Neural progenitor cell (in vitro differentiated cells): ENCODE measurements at regions not wholly inside any gene's neighbourhood (a gene's known extent, or its start where the extent isn't known, plus 50 kb on each side); places are given as distances from the start of the nearest gene placed in this dataset.

Experiments
- DNase-seq: peaks from one replicate; pipeline ENCODE4 v3.0.0-alpha.2; 2016; ENCODE audit warnings: low spot score
- H2AFZ ChIP-seq: fragments of 200-600 bp; sonication (generic); replicated peaks from 2 replicates; pipeline ENCODE4 v1.6.1; 2016; ENCODE audit warnings: antibody characterized with exemption
- H3F3A ChIP-seq: fragments of 200-600 bp; sonication (generic); 2 replicates; pipeline ENCODE4 v1.6.1; 2016; ENCODE audit warnings: antibody characterized with exemption, low read depth
- H3K27ac ChIP-seq: fragments of 200-600 bp; sonication (generic); 2 replicates; pipeline ENCODE4 v1.5.1; 2016; ENCODE audit warnings: mild to moderate bottlenecking
- H3K27me3 ChIP-seq: fragments of 200-600 bp; sonication (generic); 2 replicates; pipeline ENCODE4 v1.6.1; 2016; ENCODE audit warnings: mild to moderate bottlenecking, moderate library complexity
- H3K36me3 ChIP-seq: fragments of 200-600 bp; sonication (generic); 2 replicates; pipeline ENCODE4 v1.5.1; 2016
- H3K4me1 ChIP-seq: fragments of 200-600 bp; sonication (generic); 2 replicates; pipeline ENCODE4 v1.6.1; 2016; ENCODE audit warnings: mixed run types
- H3K4me2 ChIP-seq: fragments of 200-600 bp; sonication (generic); 2 replicates; pipeline ENCODE4 v1.6.1; 2016
- H3K4me3 ChIP-seq: fragments of 200-600 bp; sonication (generic); 2 replicates; pipeline ENCODE4 v1.5.1; 2016
- H3K79me2 ChIP-seq: fragments of 200-600 bp; sonication (generic); 2 replicates; pipeline ENCODE4 v1.6.1; 2016; ENCODE audit warnings: low read depth
- H3K9ac ChIP-seq: fragments of 200-600 bp; sonication (generic); 2 replicates; pipeline ENCODE4 v1.6.1; 2016
- H3K9me3 ChIP-seq: fragments of 200-600 bp; sonication (generic); 2 replicates; pipeline ENCODE4 v1.5.1; 2016; ENCODE audit warnings: low read depth
- H4K20me1 ChIP-seq: fragments of 200-600 bp; sonication (generic); 2 replicates; pipeline ENCODE4 v1.6.1; 2016; ENCODE audit warnings: low read depth
- H3K27ac Mint-ChIP-seq: 3 replicates; pipeline ENCODE4 v1.8.0; 2021; ENCODE audit warnings: mixed read lengths
- H3K27me3 Mint-ChIP-seq: 2 replicates; pipeline ENCODE4 v1.8.0; 2022; ENCODE audit warnings: low read depth, mild to moderate bottlenecking, inconsistent platforms, moderate library complexity, mixed read lengths; ENCODE audit not compliant: insufficient read depth
- H3K36me3 Mint-ChIP-seq: 3 replicates; pipeline ENCODE4 v1.8.0; 2021; ENCODE audit warnings: mixed read lengths
- H3K4me1 Mint-ChIP-seq: 3 replicates; pipeline ENCODE4 v1.8.0; 2021; ENCODE audit warnings: mixed read lengths
- H3K4me3 Mint-ChIP-seq: 3 replicates; pipeline ENCODE4 v1.8.0; 2021; ENCODE audit warnings: mild to moderate bottlenecking, moderate library complexity, mixed read lengths
- H3K9me3 Mint-ChIP-seq: 3 replicates; pipeline ENCODE4 v1.8.0; 2020; ENCODE audit warnings: mixed read lengths
- CTCF ChIP-seq: fragments of 200-600 bp; sonication (generic); IDR thresholded peaks from 2 replicates; pipeline ENCODE4 v1.5.1; 2017; ENCODE audit warnings: antibody characterized with exemption, mild to moderate bottlenecking
- EZH2 ChIP-seq: fragments of 200-600 bp; sonication (generic); IDR thresholded peaks from 2 replicates; pipeline ENCODE4 v1.6.1; 2017; ENCODE audit warnings: antibody characterized with exemption, mild to moderate bottlenecking, moderate library complexity
- EZH2phosphoT487 ChIP-seq: fragments of 200-600 bp; sonication (generic); IDR thresholded peaks from 2 replicates; pipeline ENCODE4 v1.6.1; 2017; ENCODE audit warnings: antibody characterized with exemption

GRCh38 chr17:71117466-71117865, 948.1 kb downstream of the KCNJ2 start:
- H3K4me3 ChIP-seq, result no peak overlapping the region
- peaks cover 6% of the 10 kb centered on the region for H3F3A ChIP-seq
- H4K20me1 ChIP-seq, result no peaks in the 10 kb centered on the region
- H3K4me1 ChIP-seq, result peaks cover 52% of the 10 kb centered on the region
- Mint-ChIP-seq H3K27me3 (peaks cover 3% of the 10 kb centered on the region), H3K4me1 (peaks cover 47% of the 10 kb centered on the region), H3K36me3 (no peaks in the 10 kb centered on the region), H3K27ac (no peak overlapping the region), H3K9me3 (peaks cover 2% of the 10 kb centered on the region), H3K4me3 (no peak overlapping the region)
- no peak overlapping the region for H3K9ac ChIP-seq
- no peaks in the 10 kb centered on the region for H3K79me2 ChIP-seq
- no peaks in the 10 kb centered on the region for H3K36me3 ChIP-seq
- no peak overlapping the region for H3K27ac ChIP-seq
- peak; percentile 50 for DNase-seq
- TF ChIP-seq EZH2 (no peak), CTCF (no peak), EZH2phosphoT487 (no peak)
- no peaks in the 10 kb centered on the region for H3K9me3 ChIP-seq
- H3K4me2 ChIP-seq, result peak overlapping the region; percentile 63
- peaks cover 8% of the 10 kb centered on the region for H3K27me3 ChIP-seq
- no peak overlapping the region for H2AFZ ChIP-seq

GRCh38 chr17:71118039-71118438, 948.7 kb downstream of the KCNJ2 start:
- H3K4me3 Mint-ChIP-seq, result no peak overlapping the region
- Histone ChIP-seq H3K36me3 (no peaks in the 10 kb centered on the region), H3K4me2 (peak overlapping the region; percentile 63), H3K27ac (no peak overlapping the region), H3K4me1 (peaks cover 47% of the 10 kb centered on the region), H3F3A (peaks cover 6% of the 10 kb centered on the region), H3K4me3 (no peak overlapping the region), H2AFZ (no peak overlapping the region), H3K27me3 (peaks cover 8% of the 10 kb centered on the region), H3K79me2 (no peaks in the 10 kb centered on the region), H3K9me3 (no peaks in the 10 kb centered on the region), H4K20me1 (no peaks in the 10 kb centered on the region), H3K9ac (no peak overlapping the region)
- TF ChIP-seq EZH2, result no peak
- no peak for TF ChIP-seq EZH2phosphoT487
- peak; percentile 55 for TF ChIP-seq CTCF
- DNase-seq, result peak; percentile 47
- H3K36me3 Mint-ChIP-seq, result no peaks in the 10 kb centered on the region
- H3K4me1 Mint-ChIP-seq, result peaks cover 43% of the 10 kb centered on the region
- peaks cover 2% of the 10 kb centered on the region for H3K27me3 Mint-ChIP-seq
- no peak overlapping the region for H3K27ac Mint-ChIP-seq
- peaks cover 2% of the 10 kb centered on the region for H3K9me3 Mint-ChIP-seq

- Histone ChIP-seq H3K9me3 (no peaks in the 10 kb centered on the region), H4K20me1 (no peaks in the 10 kb centered on the region), H3K4me2 (no peak overlapping the region), H3K27ac (no peak overlapping the region), H3K79me2 (no peaks in the 10 kb centered on the region), H3F3A (no peaks in the 10 kb centered on the region), H2AFZ (no peak overlapping the region), H3K36me3 (no peaks in the 10 kb centered on the region), H3K4me3 (no peak overlapping the region), H3K9ac (no peak overlapping the region), H3K4me1 (no peaks in the 10 kb centered on the region), H3K27me3 (no peaks in the 10 kb centered on the region)
- H3K4me1 Mint-ChIP-seq, result no peaks in the 10 kb centered on the region
- H3K27ac Mint-ChIP-seq, result no peak overlapping the region
- H3K27me3 Mint-ChIP-seq, result peaks cover 4% of the 10 kb centered on the region
- TF ChIP-seq EZH2phosphoT487, result no peak
- TF ChIP-seq CTCF, result no peak
- TF ChIP-seq EZH2, result no peak
- DNase-seq, result no peak
- H3K4me3 Mint-ChIP-seq, result no peak overlapping the region
- peaks cover 6% of the 10 kb centered on the region for H3K9me3 Mint-ChIP-seq
- no peaks in the 10 kb centered on the region for H3K36me3 Mint-ChIP-seq
Measured at GRCh38 chr17:71127416-71127815, 958.1 kb downstream of the KCNJ2 start.
